ENCODE measurements at regions not wholly inside any gene's neighbourhood (a gene's known extent, or its start where the extent isn't known, plus 50 kb on each side); places are given as distances from the start of the nearest gene placed in this dataset.

DNA sequence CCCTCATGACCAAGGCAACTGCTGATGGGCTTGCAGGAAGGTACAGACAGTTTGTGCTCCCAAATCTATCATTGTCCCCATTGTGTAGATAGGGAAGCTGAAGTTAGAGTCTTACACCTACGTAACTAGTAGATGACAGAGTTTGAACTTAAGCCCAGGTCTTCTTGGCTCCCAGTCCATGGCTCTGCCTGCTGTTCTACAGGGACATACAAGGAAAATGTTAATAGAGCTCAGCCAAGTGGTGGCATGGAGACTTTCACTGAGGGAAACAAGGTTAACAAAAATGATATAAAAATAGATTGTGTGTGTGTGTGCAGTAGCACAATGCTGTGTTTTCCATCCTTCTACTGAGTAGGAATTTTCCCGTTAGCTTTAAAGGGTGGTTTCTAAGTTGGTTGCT is 936.5 kb downstream of the RPA4 start:
- H3K14ac ChIP-seq (ENCODE audit: insufficient read depth, low read length) = no peak overlapping the region
- WGBS (ENCODE audit: extremely low coverage, insufficient read length, low lambda C conversion rate) = no CpG with 5 or more reads among the region's 2 CpGs
- H2BK15ac ChIP-seq (ENCODE audit: low read depth, low read length) = no peak overlapping the region
- DNase-seq = no peak
- H3K4me1 Mint-ChIP-seq = peaks cover 3 to 9% of the 10 kb centered on the region in 2 experiments; a peak in 3 of 4 replicates
- H3K27ac ChIP-seq (ENCODE audit: insufficient read length, low read depth, low read length) = no peak overlapping the region
- H3K56ac ChIP-seq (ENCODE audit: insufficient read length, low read depth, low read length) = no peak overlapping the region
- no peaks in the 10 kb centered on the region for H3K79me1 ChIP-seq (ENCODE audit: insufficient read depth, low read depth, low read length, poor library complexity, severe bottlenecking)
- H2AFZ ChIP-seq (ENCODE audit: low read length) = no peak overlapping the region
- H3K9ac ChIP-seq (ENCODE audit: extremely low read depth, insufficient read length, low read length) = no peak overlapping the region
- H3K23me2 ChIP-seq (ENCODE audit: insufficient read length, low read depth, low read length, poor library complexity, severe bottlenecking) = no peaks in the 10 kb centered on the region
- no peak overlapping the region for H3K23ac ChIP-seq (ENCODE audit: insufficient read length, low read depth, low read length)
- no peak overlapping the region; a peak in 1 of 7 replicates for H3K27ac Mint-ChIP-seq
- no peaks in the 10 kb centered on the region for H3K9me3 ChIP-seq (ENCODE audit: control insufficient read depth, low read depth, low read length)
- H3K4me1 ChIP-seq (ENCODE audit: insufficient read depth, low read length) = no peaks in the 10 kb centered on the region
- no peak overlapping the region for H4K5ac ChIP-seq (ENCODE audit: insufficient read length, low read depth, low read length)
- TF ChIP-seq, protein P1, sequence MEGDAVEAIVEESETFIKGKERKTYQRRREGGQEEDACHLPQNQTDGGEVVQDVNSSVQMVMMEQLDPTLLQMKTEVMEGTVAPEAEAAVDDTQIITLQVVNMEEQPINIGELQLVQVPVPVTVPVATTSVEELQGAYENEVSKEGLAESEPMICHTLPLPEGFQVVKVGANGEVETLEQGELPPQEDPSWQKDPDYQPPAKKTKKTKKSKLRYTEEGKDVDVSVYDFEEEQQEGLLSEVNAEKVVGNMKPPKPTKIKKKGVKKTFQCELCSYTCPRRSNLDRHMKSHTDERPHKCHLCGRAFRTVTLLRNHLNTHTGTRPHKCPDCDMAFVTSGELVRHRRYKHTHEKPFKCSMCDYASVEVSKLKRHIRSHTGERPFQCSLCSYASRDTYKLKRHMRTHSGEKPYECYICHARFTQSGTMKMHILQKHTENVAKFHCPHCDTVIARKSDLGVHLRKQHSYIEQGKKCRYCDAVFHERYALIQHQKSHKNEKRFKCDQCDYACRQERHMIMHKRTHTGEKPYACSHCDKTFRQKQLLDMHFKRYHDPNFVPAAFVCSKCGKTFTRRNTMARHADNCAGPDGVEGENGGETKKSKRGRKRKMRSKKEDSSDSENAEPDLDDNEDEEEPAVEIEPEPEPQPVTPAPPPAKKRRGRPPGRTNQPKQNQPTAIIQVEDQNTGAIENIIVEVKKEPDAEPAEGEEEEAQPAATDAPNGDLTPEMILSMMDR (conservative IDR thresholded peaks at IDR 0.05) = no peak
- H4K20me1 ChIP-seq (ENCODE audit: control insufficient read depth, insufficient read depth, insufficient read length) = no peaks in the 10 kb centered on the region
- H3K18ac ChIP-seq (ENCODE audit: insufficient read length, low read depth, low read length) = no peak overlapping the region
- H3T11ph ChIP-seq (ENCODE audit: low read length) = no peak overlapping the region
- no peak overlapping the region for H4K91ac ChIP-seq (ENCODE audit: insufficient read length, low read depth, low read length)
- no peak overlapping the region for H3K4me3 Mint-ChIP-seq
- no peaks in the 10 kb centered on the region for H3K27me3 Mint-ChIP-seq (ENCODE audit: low read depth)
- H2BK12ac ChIP-seq (ENCODE audit: insufficient read length, low read depth, low read length) = no peak overlapping the region
- no peaks in the 10 kb centered on the region for H3K27me3 ChIP-seq (ENCODE audit: insufficient read depth, low read length)
- H3K79me2 ChIP-seq (ENCODE audit: insufficient read depth, low read length) = no peaks in the 10 kb centered on the region
- H4K8ac ChIP-seq (replicated peaks; ENCODE audit: insufficient read length, low read depth, low read length) = no peak overlapping the region
- H2BK20ac ChIP-seq (ENCODE audit: low read depth, low read length, poor library complexity, severe bottlenecking) = no peak overlapping the region
- no peak overlapping the region for H3K4ac ChIP-seq (ENCODE audit: low read depth, low read length)
- no peak overlapping the region for H2BK5ac ChIP-seq (ENCODE audit: insufficient read length, low read length)
- no peak overlapping the region for H2AK5ac ChIP-seq (ENCODE audit: insufficient read length, low read length)
- H3K36me3 Mint-ChIP-seq (ENCODE audit: insufficient read depth in 1 of 3, low read depth in 3 of 3) = peaks cover 0 to 8% (median 2%) of the 10 kb centered on the region in 3 experiments; a peak in 4 of 7 replicates
- H2BK120ac ChIP-seq (ENCODE audit: low read depth, low read length, poor library complexity, severe bottlenecking) = no peak overlapping the region
- H3K9me3 Mint-ChIP-seq = peaks cover 6% of the 10 kb centered on the region in 2 experiments; a peak in 3 of 5 replicates
- no peak overlapping the region for H3K4me2 ChIP-seq (ENCODE audit: insufficient read depth, insufficient read length, low read length)

Measured in H9 (cell line).